ENCODE measurements at regions not wholly inside any gene's neighbourhood (a gene's known extent, or its start where the extent isn't known, plus 50 kb on each side); places are given as distances from the start of the nearest gene placed in this dataset.
A peak's percentile ranks its signal among the peaks of the same experiment; 100 is the strongest.
"Not testable (repeated sequence)": the region's sequence is repeated elsewhere in the genome, so short reads cannot be mapped to it uniquely, and the experiment has no call there.

DNA sequence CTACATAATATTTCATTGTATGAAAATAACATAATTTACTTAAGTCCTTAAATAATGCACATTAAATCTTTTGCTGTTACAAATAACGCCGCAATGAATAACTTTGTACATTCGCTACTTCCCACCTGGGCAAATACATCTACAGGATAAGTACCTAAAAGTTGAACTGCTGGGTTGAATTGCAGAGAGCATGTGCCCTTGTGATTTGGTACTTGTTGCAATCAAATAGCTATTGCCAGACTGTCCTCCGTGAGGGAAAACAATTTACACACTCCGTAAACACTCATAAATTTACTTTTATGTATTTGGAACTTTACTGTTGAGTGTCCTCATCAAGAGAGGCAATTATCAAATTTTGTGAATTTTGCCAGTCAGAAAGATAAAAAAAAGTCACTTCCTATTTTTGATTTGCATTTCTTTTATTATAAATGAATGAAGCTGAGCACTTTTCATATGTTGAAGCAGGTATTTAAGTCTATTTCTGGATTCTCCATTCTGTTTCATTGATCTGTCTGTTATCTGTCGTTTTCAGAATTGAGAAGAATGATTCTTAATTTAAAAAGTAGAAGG, 140.8 kb upstream of the SERTAD2 start:
- DNase-seq (ENCODE audit: low spot score): no peak

- no peak for DNase-seq (ENCODE audit: low spot score)
These were observed 141.4 kb upstream of the SERTAD2 start for GRCh38 chr2:64795024-64795592.

DNA sequence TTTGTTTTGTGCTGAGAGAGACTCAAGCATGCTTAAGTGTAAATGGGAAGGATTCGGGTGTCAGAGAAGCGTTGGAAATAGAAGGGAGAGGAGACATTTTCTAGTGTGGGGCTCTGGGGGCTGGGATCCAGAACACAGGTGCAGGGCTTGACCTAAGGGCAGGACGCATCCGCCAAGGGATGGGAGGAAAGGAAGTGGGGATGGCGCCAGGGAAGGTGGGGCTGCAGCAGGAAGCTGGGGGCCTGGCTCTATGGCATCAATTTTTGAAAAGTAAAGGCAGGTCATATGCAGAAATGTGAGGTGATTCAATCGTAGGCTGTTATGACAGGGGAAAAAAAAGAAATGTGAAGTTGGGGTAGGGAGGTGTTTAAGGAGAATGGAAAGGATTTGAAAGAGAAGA, 143.2 kb upstream of the SERTAD2 start:
- DNase-seq (ENCODE audit: low spot score): no peak

- DNase-seq (ENCODE audit: low spot score): peak; percentile 84
These were observed 144.3 kb upstream of the SERTAD2 start for GRCh38 chr2:64797881-64798575.

DNA sequence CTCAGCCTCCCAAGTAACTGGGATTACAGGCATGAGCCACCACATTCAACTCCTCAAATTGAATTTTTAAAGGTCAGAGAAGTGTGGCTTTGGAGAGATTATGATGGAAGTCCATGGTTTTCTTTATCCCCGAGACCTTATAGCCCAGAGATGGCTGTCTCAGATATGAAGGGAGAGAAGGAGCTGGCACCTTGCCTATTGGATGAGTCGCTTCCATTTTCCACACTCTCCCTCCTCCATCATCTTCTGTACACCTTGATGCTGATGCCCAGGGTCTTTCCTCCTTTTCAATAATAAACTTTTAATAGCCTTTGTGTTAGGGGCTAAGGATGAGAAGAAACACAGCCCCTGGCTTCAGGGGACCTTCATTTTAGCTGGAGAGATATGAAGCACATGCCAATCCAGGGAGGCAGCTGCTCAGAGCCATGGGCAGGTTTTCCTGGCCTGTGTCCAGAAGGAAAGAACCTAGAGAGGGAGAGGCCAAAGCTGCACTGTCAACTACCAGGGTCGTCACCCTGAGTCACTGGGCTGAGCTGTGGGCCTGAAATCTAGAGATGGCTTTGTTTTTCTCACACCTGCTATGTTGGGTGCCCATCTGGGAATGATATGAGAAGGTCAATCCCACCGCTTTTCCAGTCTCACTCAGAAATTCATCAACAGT, 146.0 kb upstream of the SERTAD2 start:
- peak; percentile 78 for DNase-seq (ENCODE audit: low spot score)

- no peak for DNase-seq (ENCODE audit: low spot score)
These were observed 150.1 kb upstream of the SERTAD2 start for GRCh38 chr2:64803776-64804175.

DNA sequence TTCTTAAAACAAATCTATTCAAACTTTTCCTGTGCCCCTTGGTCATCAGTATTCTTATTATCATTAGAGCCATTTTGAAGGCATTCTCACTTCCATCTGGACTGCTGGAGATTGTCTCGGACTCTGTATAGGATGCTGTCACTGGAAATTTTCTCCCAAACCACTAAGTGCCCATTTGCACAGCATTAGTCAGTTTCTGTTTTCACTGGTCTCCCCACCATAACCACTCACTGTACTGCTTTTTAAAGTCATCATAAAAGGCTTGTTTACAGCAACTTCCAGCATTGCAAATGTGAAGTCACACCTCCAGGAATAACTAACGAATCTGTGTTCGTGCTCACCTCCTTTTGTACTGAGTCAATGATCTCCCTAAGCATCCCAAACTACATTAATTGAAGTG, 150.9 kb upstream of the SERTAD2 start:
- no peak for DNase-seq (ENCODE audit: low spot score)

DNA sequence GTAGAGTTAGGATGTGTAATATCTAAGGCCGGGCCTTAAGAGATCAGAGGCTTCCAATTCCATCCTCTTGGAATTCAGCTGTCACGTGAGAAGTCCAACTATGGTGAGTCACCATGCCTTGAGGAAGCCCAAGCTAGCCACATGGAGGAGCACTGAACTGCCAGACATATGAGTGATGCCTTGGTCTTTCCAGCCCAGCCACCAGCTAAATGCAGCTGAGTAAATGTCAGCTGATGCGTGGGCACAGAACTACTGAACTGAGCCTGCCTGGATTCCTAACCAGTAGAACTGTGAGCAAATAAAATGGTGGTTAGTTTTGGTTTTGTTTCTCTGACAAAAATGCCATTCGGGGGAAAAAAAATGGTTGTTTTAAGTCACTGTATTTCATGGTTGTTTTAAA, 153.7 kb upstream of the SERTAD2 start:
- peak; percentile 53 for DNase-seq (ENCODE audit: low spot score)

DNA sequence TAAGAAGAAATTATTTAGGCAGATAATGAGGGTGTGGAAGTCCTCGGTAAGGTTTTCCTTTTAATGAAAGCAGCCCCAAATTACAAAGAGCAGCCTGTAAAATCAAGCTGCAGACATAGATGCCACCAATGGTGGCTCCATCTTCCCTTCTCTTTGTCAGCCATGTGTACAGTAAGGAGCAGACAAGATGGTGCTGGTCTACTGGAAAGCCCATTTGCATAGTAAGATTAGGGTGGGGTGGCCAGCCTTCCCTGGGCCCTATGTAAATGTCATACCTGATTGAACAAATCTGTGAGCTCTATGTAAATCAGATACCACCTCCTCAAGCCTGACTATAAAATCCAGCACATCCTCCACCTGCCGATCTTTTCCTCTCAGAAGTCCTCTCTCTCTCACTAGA, 154.4 kb upstream of the SERTAD2 start:
- DNase-seq (ENCODE audit: low spot score): no peak

DNA sequence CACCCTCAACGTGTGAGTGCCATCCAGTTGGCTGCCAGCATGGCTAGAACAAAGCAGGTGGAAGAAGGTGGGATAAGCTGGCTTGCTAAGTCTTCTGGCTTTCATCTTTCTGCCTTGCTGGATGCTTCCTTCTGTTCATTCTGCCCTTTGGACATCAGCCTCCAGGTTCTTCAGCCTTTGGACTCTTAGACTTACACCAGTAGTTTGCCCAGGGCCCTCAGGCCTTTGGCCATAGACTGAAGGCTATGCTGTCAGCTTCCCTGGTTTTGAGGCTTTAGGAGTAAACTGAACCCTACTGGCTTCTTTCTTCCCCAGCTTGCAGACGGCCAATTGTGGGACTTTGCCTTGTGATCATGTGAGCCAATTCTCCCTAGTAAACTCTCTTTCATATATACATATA, 155.0 kb upstream of the SERTAD2 start:
- DNase-seq (ENCODE audit: low spot score): no peak

DNA sequence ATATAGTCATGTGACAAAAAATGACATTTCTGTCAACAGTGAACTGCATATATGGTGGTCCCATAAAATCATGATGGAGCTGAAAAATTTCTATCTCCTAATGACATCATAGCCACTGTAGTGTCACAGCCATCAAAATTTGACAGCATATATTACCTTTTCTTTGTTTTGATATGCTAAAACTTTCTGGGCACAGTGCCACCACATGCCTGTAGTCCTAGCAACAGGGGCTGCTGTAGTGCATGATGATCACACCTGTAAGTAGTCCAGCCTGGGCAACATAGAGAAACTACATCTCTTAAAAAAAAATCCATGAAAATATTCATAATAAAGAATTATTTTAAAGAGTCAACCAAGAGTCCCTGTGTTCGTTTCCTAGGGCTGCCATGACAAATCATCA, 155.5 kb upstream of the SERTAD2 start:
- DNase-seq (ENCODE audit: low spot score): no peak

- no peak for DNase-seq (ENCODE audit: low spot score)
These were observed 158.6 kb upstream of the SERTAD2 start for GRCh38 chr2:64812285-64812684.

DNA sequence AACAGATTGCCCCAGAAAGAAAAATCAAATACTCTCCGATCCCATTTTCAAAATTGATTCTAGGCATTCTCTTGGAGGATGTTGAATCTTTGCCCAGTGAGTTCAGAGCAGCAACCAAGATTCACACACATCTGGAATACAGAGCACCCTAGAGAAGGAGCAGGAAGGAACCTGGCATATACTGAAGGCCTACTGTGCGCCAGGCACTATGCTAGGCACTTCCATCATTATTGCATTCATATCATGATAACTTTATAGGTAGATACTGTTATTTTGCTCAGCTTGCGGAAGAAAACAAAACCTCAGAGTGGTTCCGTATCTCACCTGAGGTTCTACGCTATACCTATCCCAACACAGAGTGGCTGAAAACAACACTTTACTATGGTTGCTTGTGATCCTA, 160.3 kb upstream of the SERTAD2 start:
- no peak for DNase-seq (ENCODE audit: low spot score)

DNA sequence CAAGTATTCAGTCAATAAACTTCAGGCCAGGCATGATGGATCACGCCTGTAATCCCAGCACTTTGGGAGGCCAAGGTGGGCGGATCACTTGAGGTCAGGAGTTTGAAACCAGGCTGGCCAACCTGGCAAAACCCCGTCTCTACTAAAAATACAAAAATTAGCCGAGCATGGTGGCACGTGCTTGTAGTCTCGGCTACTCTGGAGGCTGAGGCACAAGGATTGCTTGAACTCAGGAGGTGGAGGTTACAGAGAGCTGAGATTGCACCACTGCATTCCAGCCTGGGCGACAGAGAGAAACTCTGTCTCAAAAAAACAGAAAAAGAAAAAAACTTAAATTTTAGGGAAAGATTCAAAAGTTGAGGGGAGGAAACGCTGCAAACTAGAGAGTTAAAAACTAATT, 162.8 kb upstream of the SERTAD2 start:
- DNase-seq (ENCODE audit: low spot score): not testable (repeated sequence)

DNA sequence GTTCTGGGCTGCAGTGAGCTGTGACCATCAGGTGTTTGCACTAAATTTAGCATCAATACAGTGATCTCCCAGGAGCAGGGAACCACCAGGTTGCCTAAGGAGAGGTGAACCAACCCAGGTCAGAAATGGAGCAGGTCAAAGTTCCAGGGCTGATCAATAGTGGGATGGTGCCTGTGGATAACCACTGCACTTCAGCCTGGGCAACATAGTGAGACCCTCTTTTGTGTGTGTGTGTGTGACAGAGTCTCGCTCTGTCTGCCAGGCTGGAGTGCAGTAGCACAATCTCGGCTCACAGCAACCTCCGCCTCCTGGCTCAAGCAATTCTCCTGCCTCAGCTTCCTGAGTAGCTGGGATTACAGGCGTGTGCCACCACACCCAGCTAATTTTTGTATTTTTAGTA, 163.7 kb upstream of the SERTAD2 start:
- DNase-seq (ENCODE audit: low spot score): no peak

DNA sequence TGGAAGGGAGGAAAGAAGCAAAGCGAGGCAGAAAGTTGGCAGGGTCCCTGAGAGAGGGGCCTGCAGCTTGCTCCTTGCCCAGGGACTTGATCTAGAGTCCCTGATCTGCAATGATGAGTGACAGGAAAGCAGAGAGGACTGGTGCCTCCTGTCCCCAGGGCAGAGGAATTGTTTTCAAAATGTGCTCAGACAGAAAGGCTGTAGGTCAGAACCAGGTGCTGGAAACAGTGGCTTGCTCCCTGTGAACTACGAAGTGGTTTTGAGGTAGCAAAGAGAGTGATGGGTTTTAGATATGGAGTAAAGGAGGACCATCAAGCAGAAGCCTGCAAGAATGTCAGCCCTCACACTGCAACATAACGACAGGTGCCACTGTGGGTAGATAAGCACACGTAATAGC, 164.9 kb upstream of the SERTAD2 start:
- no peak for DNase-seq (ENCODE audit: low spot score)

DNA sequence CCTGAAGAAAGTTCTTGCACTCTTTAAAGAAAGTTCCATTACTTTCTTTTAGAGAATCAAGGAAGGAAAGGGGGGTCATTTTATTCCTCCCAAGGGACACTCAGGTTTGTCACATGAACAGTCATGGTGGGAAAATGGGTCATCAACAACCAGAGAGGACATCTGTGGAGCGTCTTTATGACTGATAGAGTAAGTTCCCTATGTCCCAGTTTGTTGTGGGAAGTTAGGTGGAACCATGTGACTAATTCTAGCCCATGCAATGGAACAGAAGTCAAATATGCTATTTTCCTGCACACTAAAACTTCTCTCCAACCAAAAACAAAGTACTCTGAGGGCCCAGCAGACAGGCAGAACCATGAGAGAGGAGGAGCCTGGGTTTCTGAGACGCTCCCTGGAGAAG, 165.6 kb upstream of the SERTAD2 start:
- no peak for DNase-seq (ENCODE audit: low spot score)

DNA sequence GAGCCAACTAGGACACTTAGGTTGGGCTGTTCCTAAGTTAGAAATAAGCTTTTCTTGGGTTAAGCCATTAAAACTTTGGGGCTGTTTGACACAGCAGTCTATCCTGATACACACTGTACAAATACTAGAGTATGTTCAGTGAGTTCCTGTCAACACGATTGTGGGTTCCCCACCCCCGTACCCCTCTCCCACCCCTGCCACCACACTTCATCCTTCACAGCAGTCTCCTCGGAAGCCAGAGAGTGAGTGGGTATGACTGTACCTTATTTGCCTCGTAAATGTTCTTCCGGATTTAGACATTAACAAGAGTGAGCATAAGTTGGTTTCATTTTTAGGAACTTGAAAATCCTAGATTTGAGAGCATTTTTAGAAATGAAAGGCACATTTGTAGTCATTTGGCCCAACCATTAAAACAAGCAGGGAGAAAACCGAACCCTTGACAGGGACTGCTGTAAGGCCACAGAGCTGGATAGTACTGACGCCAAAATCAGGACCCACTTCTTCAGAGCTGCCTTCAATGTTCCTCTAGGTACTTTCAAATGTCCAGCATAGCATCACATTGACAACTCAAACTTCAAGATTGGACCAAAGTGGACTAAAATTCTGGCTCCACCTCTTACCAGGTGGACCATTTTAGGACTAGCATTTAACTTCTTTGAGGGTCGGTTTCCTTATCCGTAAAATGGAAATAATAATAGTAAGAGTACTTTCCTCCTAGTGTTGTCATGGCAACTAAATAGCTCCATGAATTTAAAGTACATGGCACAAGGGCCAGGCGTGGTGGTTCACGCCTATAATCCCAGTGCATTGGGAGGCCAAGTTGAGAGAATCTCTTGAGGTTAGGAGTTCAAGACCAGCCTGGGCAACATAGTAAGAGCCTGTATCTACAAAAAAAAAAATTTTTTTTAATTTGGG, 166.3 kb upstream of the SERTAD2 start:
- no peak for DNase-seq (ENCODE audit: low spot score)

DNA sequence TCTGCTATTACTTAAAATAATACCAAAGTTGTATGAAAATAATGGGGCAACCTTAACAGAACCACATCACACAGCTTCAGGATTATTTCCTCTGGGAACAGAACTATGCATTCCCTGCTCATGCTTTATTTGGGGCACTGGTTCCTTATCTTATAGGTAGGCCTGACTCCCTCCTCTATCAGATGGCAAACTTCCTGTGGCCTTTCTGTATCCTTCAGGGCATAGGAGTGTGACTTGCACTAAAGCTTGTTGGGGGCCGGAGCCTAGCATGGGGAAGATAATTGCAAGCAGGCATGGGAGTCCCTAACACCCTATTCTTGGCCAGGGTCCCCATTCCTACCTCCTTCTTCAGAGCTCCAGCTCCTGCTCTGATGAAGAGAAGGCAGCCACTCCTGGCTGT, 167.2 kb upstream of the SERTAD2 start:
- DNase-seq (ENCODE audit: low spot score): no peak

- no peak for DNase-seq (ENCODE audit: low spot score)
These were observed 165.4 kb upstream of the SLC1A4 start for GRCh38 chr2:64823794-64824193.

DNA sequence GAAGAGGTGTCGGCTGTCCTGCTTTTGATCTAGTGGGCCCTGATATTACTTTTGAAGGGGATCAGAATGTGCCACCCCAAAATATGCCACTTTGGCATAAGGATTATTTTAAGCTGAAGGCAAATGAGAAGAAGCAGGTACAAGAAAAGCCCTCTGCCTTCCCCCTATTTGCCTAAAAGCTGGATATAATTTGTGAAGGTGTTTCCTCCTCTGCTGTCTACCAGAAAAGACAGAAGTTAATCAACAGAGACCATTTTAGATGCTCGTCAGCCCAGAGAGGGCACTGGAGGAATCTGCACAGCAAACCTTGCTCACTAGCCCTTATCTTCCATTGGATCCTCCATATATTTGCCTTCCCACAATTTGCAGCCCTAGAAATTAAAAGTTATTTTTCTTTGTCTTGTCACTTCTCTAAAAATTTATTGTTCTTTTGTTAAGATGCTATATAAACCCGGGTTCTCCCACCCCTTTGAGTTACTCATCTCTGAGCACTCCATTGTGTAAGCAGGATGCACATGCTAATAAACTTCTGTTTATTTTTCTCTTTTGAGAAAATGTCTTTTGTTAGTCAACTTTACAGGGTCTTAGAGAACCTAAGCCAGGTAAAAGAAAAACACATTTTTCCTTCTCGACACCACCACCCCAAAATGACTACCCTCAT, 163.2 kb upstream of the SLC1A4 start:
- no peak for DNase-seq (ENCODE audit: low spot score)
